Keratinocyte (primary cell): ENCODE measurements at regions not wholly inside any gene's neighbourhood (a gene's known extent, or its start where the extent isn't known, plus 50 kb on each side); places are given as distances from the start of the nearest gene placed in this dataset.

Experiments
- EZH2 ChIP-seq: IDR thresholded peaks from one replicate; pipeline ENCODE4 v1.6.1; 2012; ENCODE audit warnings: inconsistent platforms, mild to moderate bottlenecking, low read length, moderate library complexity
- TF ChIP-seq, protein P1 (sequence below), 3 experiments: IDR thresholded peaks in 1 of 3; conservative IDR thresholded peaks in 1 of 3; optimal IDR thresholded peaks in 1 of 3; 2 replicates in 2 of 3; 3 replicates in 1 of 3; pipeline versions ENCODE3 to v1.5.1; 2011; ENCODE audit warnings: low read length in 3 of 3, mild to moderate bottlenecking in 3 of 3, moderate library complexity in 2 of 3, control low read depth in 1 of 3, inconsistent platforms in 1 of 3; ENCODE audit not compliant: insufficient read depth in 2 of 3; ENCODE audit errors: extremely low read depth in 1 of 3

DNA sequence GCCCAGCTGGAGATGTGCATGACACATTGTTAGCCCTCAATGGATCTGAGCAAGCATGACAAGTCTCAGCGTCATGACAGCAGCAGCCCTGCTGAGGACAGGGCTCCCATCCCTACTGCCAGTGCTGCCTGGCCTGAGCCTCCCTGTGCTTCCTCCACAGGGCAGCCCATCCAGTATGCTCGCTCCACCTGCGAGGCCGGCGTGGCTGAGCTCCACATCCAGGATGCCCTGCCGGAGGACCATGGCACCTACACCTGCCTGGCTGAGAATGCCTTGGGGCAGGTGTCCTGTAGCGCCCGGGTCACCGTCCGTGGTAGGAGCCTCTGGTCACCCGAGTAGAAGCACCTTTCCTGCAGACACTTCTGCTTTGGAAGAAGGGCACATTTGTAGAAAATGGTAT is 85.8 kb upstream of the OSBPL11 start:
- TF ChIP-seq, protein P1, sequence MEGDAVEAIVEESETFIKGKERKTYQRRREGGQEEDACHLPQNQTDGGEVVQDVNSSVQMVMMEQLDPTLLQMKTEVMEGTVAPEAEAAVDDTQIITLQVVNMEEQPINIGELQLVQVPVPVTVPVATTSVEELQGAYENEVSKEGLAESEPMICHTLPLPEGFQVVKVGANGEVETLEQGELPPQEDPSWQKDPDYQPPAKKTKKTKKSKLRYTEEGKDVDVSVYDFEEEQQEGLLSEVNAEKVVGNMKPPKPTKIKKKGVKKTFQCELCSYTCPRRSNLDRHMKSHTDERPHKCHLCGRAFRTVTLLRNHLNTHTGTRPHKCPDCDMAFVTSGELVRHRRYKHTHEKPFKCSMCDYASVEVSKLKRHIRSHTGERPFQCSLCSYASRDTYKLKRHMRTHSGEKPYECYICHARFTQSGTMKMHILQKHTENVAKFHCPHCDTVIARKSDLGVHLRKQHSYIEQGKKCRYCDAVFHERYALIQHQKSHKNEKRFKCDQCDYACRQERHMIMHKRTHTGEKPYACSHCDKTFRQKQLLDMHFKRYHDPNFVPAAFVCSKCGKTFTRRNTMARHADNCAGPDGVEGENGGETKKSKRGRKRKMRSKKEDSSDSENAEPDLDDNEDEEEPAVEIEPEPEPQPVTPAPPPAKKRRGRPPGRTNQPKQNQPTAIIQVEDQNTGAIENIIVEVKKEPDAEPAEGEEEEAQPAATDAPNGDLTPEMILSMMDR (optimal IDR thresholded peaks at IDR 0.05 in 1 of 3, IDR thresholded peaks at IDR 0.05 in 1 of 3, conservative IDR thresholded peaks at IDR 0.05 in 1 of 3; ENCODE audit: extremely low read depth in 1 of 3, insufficient read depth in 2 of 3, low read length in 3 of 3) = no peak
- TF ChIP-seq EZH2 = no peak
